A549 (cell line): ENCODE measurements at regions not wholly inside any gene's neighbourhood (a gene's known extent, or its start where the extent isn't known, plus 50 kb on each side); places are given as distances from the start of the nearest gene placed in this dataset.

Source experiments
- ATAC-seq, 2 experiments: fragments of 200-7000 bp in 1 of 2; fragments of >200 bp in 1 of 2; cut with Nextera tagmentation in 1 of 2; cut with Tn5 transposase in 1 of 2; 3 replicates each; pipeline versions ENCODE4 v1.8.0 to v1.9.1; 2018 to 2020; ENCODE audit warnings: mild to moderate bottlenecking in 1 of 2, moderate library complexity in 1 of 2
- CTCF ChIA-PET: fragments of 300-600 bp; sonication (Branson Sonifier 250); formaldehyde crosslinking; extraction: SDS; loops from one replicate; lab custom pipeline; 2021; ENCODE audit warnings: antibody characterized with exemption, inconsistent platforms; lab: Yijun Ruan, JAX
- POLR2A ChIA-PET: fragments of 350-600 bp; formaldehyde crosslinking; extraction: SDS; loops from one replicate; lab custom pipeline; 2021; ENCODE audit warnings: antibody characterized with exemption, inconsistent platforms; lab: Yijun Ruan, JAX
- DNase-seq, 2 experiments: peaks; one replicate each; pipeline versions ENCODE4 v3.0.0 to v3.0.0-alpha.2; 2011 to 2016; ENCODE audit warnings: low read depth in 1 of 2, low spot score in 1 of 2
- FAIRE-seq: peaks from 2 replicates; lab custom pipeline; 2011; peaks lifted over from hg19 to GRCh38; lab: Jason Lieb, UNC
- H3K27ac ChIP-seq, 2 experiments: fragments of >200 bp; sonication (Bioruptor Twin); formaldehyde crosslinking; 3 replicates each; pipeline ENCODE4 v1.5.1; 2016 to 2017
- H3K4me1 ChIP-seq: fragments of >200 bp; sonication (Bioruptor Twin); formaldehyde crosslinking; 3 replicates; pipeline ENCODE4 v1.6.1; 2016
- H3K4me2 ChIP-seq: fragments of >200 bp; sonication (Bioruptor Twin); formaldehyde crosslinking; 3 replicates; pipeline ENCODE4 v1.6.1; 2016
- H3K4me3 ChIP-seq: fragments of >200 bp; sonication (Bioruptor Twin); formaldehyde crosslinking; 3 replicates; pipeline ENCODE4 v1.5.1; 2016
- H3K9me3 ChIP-seq: fragments of >200 bp; sonication (Bioruptor Twin); formaldehyde crosslinking; 3 replicates; pipeline ENCODE4 v1.6.1; 2016
- ATOH8 ChIP-seq: fragments of 250-450 bp; sonication (Bioruptor Pico); IDR thresholded peaks from 2 replicates; pipeline ENCODE4 v1.5.0; 2020; ENCODE audit warnings: low read depth, mild to moderate bottlenecking, moderate library complexity
- CBX2 ChIP-seq: fragments of 200-600 bp; sonication (generic); IDR thresholded peaks from 2 replicates; pipeline ENCODE4 v1.6.1; 2016; ENCODE audit warnings: low read depth, mild to moderate bottlenecking, borderline replicate concordance
- CBX8 ChIP-seq: fragments of 200-600 bp; sonication (generic); IDR thresholded peaks from 2 replicates; pipeline ENCODE4 v1.6.1; 2016
- CHD2 ChIP-seq: fragments of 150-350 bp; IDR thresholded peaks from 2 replicates; pipeline ENCODE4 v1.6.1; 2014; ENCODE audit warnings: low read length; ENCODE audit not compliant: partially characterized antibody
- E2F6 ChIP-seq: IDR thresholded peaks from 2 replicates; pipeline ENCODE4 v1.6.1; 2012; ENCODE audit warnings: low read depth, borderline replicate concordance
- ELK1 ChIP-seq: fragments of 150-350 bp; IDR thresholded peaks from 2 replicates; pipeline ENCODE4 v1.6.1; 2014; ENCODE audit warnings: low read depth, mild to moderate bottlenecking, low read length
- EP300 ChIP-seq, 2 experiments: fragments of >200 bp; sonication (Bioruptor Twin); formaldehyde crosslinking; IDR thresholded peaks; 2 replicates in 1 of 2; 3 replicates in 1 of 2; pipeline ENCODE4 v1.6.1; 2016 to 2017
- FOSB ChIP-seq: fragments of 250-450 bp; sonication (Bioruptor Pico); IDR thresholded peaks from 2 replicates; pipeline ENCODE4 v1.5.0; 2020; ENCODE audit warnings: mild to moderate bottlenecking, moderate library complexity
- FOSL2 ChIP-seq, 2 experiments: fragments of 450-650 bp in 1 of 2; fragments of >200 bp in 1 of 2; sonication (Bioruptor Twin) in 1 of 2; formaldehyde crosslinking; IDR thresholded peaks; 2 replicates each; pipeline versions ENCODE4 v1.5.0 to v1.6.1; 2016 to 2020; ENCODE audit warnings: mild to moderate bottlenecking in 1 of 2, moderate library complexity in 1 of 2
- FOXS1 ChIP-seq: fragments of 250-450 bp; sonication (Bioruptor Pico); IDR thresholded peaks from 2 replicates; pipeline ENCODE4 v1.5.0; 2020; ENCODE audit warnings: mild to moderate bottlenecking, moderate library complexity
- GATA3 ChIP-seq: IDR thresholded peaks from 2 replicates; pipeline ENCODE4 v1.6.1; 2012; ENCODE audit warnings: borderline replicate concordance
- HDAC2 ChIP-seq: fragments of 200-600 bp; sonication (generic); IDR thresholded peaks from 2 replicates; pipeline ENCODE4 v1.6.1; 2016
- HMGXB4 ChIP-seq: fragments of 250-450 bp; sonication (Bioruptor Pico); IDR thresholded peaks from 2 replicates; pipeline ENCODE4 v1.5.0; 2021; ENCODE audit warnings: mild to moderate bottlenecking, moderate library complexity, borderline replicate concordance
- MAX ChIP-seq: IDR thresholded peaks from 2 replicates; pipeline ENCODE4 v1.6.1; 2012
- MAZ ChIP-seq: fragments of 150-350 bp; IDR thresholded peaks from 2 replicates; pipeline ENCODE4 v1.6.1; 2014; ENCODE audit warnings: antibody characterized with exemption, low read depth, low read length, borderline replicate concordance
- NFE2L2 ChIP-seq: fragments of 150-350 bp; conservative IDR thresholded peaks from 2 replicates; pipeline ENCODE4 v1.6.1; 2014; ENCODE audit warnings: low read length
- NPAS2 ChIP-seq: fragments of 250-450 bp; sonication (Bioruptor Pico); IDR thresholded peaks from 2 replicates; pipeline ENCODE4 v1.8.0; 2022; ENCODE audit warnings: mild to moderate bottlenecking, moderate library complexity, borderline replicate concordance
- NR3C1 ChIP-seq: fragments of >200 bp; sonication (Bioruptor Twin); formaldehyde crosslinking; IDR thresholded peaks from 3 replicates; pipeline ENCODE4 v1.6.1; 2017
- PBX3 ChIP-seq: IDR thresholded peaks from 2 replicates; pipeline ENCODE4 v1.6.1; 2012
- PHF8 ChIP-seq: fragments of 200-600 bp; sonication (generic); IDR thresholded peaks from 2 replicates; pipeline ENCODE4 v1.6.1; 2016; ENCODE audit warnings: low read depth, mild to moderate bottlenecking, antibody characterized with exemption, moderate library complexity, borderline replicate concordance
- POLR2AphosphoS2 ChIP-seq: conservative IDR thresholded peaks from 2 replicates; pipeline ENCODE4 v1.6.1; 2012; ENCODE audit warnings: low read length, improper control_type of control experiment, inconsistent platforms
- RNF2 ChIP-seq: fragments of 200-600 bp; sonication (generic); IDR thresholded peaks from 2 replicates; pipeline ENCODE4 v1.6.1; 2016; ENCODE audit warnings: low read depth, mild to moderate bottlenecking, antibody characterized with exemption, moderate library complexity, borderline replicate concordance
- SREBF2 ChIP-seq: fragments of 450-650 bp; IDR thresholded peaks from 2 replicates; pipeline ENCODE4 v1.6.1; 2014; ENCODE audit warnings: mild to moderate bottlenecking, moderate library complexity
- ZFP36 ChIP-seq: fragments of 450-650 bp; IDR thresholded peaks from 2 replicates; pipeline ENCODE4 v1.6.1; 2014; ENCODE audit warnings: borderline replicate concordance; ENCODE audit not compliant: partially characterized antibody
- ZSCAN20 ChIP-seq: fragments of 250-450 bp; sonication (Bioruptor Pico); IDR thresholded peaks from 2 replicates; pipeline ENCODE4 v1.8.0; 2022; ENCODE audit warnings: mild to moderate bottlenecking, moderate library complexity
- WGBS: methylation state at CpG from one replicate; pipeline ENCODE4 v1.1.6; 2017; ENCODE audit errors: missing lambda C conversion rate; 5-methylcytosine and 5-hydroxymethylcytosine counted together

- no peak for TF ChIP-seq ZFP36
- TF ChIP-seq POLR2AphosphoS2: no peak
- no peak for TF ChIP-seq HDAC2
- no peak for TF ChIP-seq CBX8
- TF ChIP-seq ZSCAN20 (CRISPR knock-in tag): no peak
Measured at GRCh38 chr22:47460176-47460575, 697.7 kb downstream of the TBC1D22A start (continued).

GRCh38 chr22:47458348-47458747, 695.9 kb downstream of the TBC1D22A start:
- 62% methylated on average over 7 of the region's 8 CpGs for WGBS
- H3K27ac ChIP-seq: no peak overlapping the region
- ATAC-seq: no peak

GRCh38 chr22:47457509-47458300, 695.3 kb downstream of the TBC1D22A start:
- Histone ChIP-seq H3K4me3 (no peak overlapping the region), H3K4me2 (no peak overlapping the region), H3K27ac (no peak overlapping the region), H3K9me3 (0 out of 3 replicates have a peak, but pooled peaks cover 2% of the 10 kb centered on the region), H3K4me1 (no peaks in the 10 kb centered on the region)
- no peak for ATAC-seq
- no peak for DNase-seq
- 73% methylated on average over 14 of the region's 23 CpGs for WGBS
- POLR2A ChIA-PET: no interaction called here
- CTCF ChIA-PET: no interaction called here
- no peak for FAIRE-seq
- no peak for TF ChIP-seq PHF8
- no peak for TF ChIP-seq ATOH8 (CRISPR knock-in tag)
- no peak for TF ChIP-seq NPAS2 (CRISPR knock-in tag)
- TF ChIP-seq FOSB: no peak
- no peak for TF ChIP-seq CBX2
- TF ChIP-seq GATA3: no peak
- TF ChIP-seq HMGXB4 (CRISPR knock-in tag): no peak
- no peak for TF ChIP-seq NR3C1
- no peak for TF ChIP-seq RNF2
- TF ChIP-seq POLR2AphosphoS2: no peak
- TF ChIP-seq ELK1: no peak
- no peak for TF ChIP-seq NFE2L2
- no peak for TF ChIP-seq FOSL2 (IDR thresholded peaks at IDR 0.05)
- no peak for TF ChIP-seq FOSL2 (CRISPR knock-in tag; IDR thresholded peaks at IDR 0.05)
- no peak for TF ChIP-seq CHD2
- no peak for TF ChIP-seq ZFP36
- TF ChIP-seq FOXS1 (CRISPR knock-in tag): no peak
- no peak for TF ChIP-seq E2F6
- TF ChIP-seq MAX: no peak

More at GRCh38 chr22:47458348-47458747, 695.9 kb downstream of the TBC1D22A start:
- H3K4me2 ChIP-seq: no peak overlapping the region
- DNase-seq (no peak), FAIRE-seq (no peak)
- ChIA-PET POLR2A (no interaction called here), CTCF (no interaction called here)
- H3K4me1 ChIP-seq: no peaks in the 10 kb centered on the region
- 0 out of 3 replicates have a peak, but pooled peaks cover 2% of the 10 kb centered on the region for H3K9me3 ChIP-seq
- TF ChIP-seq MAZ (no peak), FOXS1 (CRISPR knock-in tag) (no peak), PBX3 (no peak), SREBF2 (no peak), EP300 (IDR thresholded peaks at IDR 0.05) (no peak), ELK1 (no peak)
- no peak overlapping the region for H3K4me3 ChIP-seq
